ENCODE measurements at regions not wholly inside any gene's neighbourhood (a gene's known extent, or its start where the extent isn't known, plus 50 kb on each side); places are given as distances from the start of the nearest gene placed in this dataset.
A peak's percentile ranks its signal among the peaks of the same experiment; 100 is the strongest.

DNA sequence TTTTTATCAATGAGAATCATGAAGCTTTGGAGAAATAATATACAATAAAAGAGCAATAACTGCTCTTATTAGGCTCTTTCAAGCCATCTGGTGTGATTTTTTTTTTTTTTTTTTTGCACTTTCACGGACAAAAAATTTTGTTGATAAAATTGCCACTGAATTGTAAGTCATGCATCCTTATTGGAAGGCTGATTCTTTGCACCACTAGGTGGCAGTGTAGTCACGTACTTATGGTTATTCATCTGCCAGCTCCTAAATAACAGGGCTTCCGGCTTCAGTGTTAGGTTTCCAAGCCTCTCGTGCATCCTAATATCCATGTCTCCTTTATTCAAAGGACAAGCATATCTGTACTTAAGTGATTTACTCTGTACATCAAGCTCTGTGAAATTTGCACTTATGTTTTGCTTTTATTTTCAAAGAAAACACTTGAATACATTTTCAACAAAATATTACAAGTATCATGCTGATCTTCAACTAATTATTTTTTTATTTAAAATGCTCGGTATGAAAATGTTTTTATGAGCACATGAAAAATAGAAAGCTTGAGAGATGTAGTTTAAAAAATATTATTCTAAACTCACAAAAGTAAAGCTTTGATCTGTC lies 1578.3 kb upstream of the TENM3 start (continued):
- TF ChIP-seq, protein P1, sequence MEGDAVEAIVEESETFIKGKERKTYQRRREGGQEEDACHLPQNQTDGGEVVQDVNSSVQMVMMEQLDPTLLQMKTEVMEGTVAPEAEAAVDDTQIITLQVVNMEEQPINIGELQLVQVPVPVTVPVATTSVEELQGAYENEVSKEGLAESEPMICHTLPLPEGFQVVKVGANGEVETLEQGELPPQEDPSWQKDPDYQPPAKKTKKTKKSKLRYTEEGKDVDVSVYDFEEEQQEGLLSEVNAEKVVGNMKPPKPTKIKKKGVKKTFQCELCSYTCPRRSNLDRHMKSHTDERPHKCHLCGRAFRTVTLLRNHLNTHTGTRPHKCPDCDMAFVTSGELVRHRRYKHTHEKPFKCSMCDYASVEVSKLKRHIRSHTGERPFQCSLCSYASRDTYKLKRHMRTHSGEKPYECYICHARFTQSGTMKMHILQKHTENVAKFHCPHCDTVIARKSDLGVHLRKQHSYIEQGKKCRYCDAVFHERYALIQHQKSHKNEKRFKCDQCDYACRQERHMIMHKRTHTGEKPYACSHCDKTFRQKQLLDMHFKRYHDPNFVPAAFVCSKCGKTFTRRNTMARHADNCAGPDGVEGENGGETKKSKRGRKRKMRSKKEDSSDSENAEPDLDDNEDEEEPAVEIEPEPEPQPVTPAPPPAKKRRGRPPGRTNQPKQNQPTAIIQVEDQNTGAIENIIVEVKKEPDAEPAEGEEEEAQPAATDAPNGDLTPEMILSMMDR (IDR thresholded peaks at IDR 0.05 in 2 of 3, conservative IDR thresholded peaks at IDR 0.05 in 1 of 3; ENCODE audit: control insufficient read depth in 2 of 3, extremely low read depth in 1 of 3, insufficient read depth in 1 of 3, low read depth in 3 of 3, low read length in 3 of 3), result peak; percentile 66 to 78 (median 69); a peak in 5 of 6 replicates
- no peak for TF ChIP-seq STAT3 (IDR thresholded peaks at IDR 0.05; ENCODE audit: low read depth, low read length)
- no peak for TF ChIP-seq ZNF274 (IDR thresholded peaks at IDR 0.05; ENCODE audit: insufficient read depth, insufficient read length)
- TF ChIP-seq, protein P2, sequence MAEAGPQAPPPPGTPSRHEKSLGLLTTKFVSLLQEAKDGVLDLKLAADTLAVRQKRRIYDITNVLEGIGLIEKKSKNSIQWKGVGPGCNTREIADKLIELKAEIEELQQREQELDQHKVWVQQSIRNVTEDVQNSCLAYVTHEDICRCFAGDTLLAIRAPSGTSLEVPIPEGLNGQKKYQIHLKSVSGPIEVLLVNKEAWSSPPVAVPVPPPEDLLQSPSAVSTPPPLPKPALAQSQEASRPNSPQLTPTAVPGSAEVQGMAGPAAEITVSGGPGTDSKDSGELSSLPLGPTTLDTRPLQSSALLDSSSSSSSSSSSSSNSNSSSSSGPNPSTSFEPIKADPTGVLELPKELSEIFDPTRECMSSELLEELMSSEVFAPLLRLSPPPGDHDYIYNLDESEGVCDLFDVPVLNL (IDR thresholded peaks at IDR 0.05; ENCODE audit: low read depth, low read length), result no peak
- TF ChIP-seq SMC3 (IDR thresholded peaks at IDR 0.05; ENCODE audit: borderline replicate concordance, low read length), result peak; percentile 36; the same call in 1 of the 2 replicates
- TF ChIP-seq HDAC2 (IDR thresholded peaks at IDR 0.05), result no peak
- no peak for TF ChIP-seq MTA3 (IDR thresholded peaks at IDR 0.05; ENCODE audit: borderline replicate concordance, low read length)
- no peak for TF ChIP-seq SREBF2 (IDR thresholded peaks at IDR 0.05; ENCODE audit: low read length)
- TF ChIP-seq ZNF384 (IDR thresholded peaks at IDR 0.05; ENCODE audit: borderline replicate concordance, low read depth, low read length), result 0 out of 2 replicates have a peak, but pooled peaks have one; percentile 11

DNA sequence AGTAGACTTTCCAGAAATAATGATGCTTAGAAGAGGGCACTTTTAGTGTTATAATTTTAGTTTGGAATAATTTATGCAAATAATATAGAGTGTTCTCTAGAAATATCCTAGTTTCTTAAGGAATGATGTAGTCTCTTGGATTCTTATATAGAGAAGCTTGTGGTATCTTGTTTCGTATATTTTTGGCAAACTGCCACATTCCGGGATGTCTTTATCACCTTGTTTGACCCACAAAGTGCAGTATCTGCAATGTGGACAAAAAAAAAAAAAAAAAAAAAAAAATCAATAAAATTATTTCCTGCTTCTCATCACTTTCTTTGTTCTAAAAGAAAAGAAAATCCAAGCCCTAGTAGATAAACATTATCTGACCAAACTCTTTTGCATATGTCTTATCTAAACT lies 1577.7 kb upstream of the TENM3 start:
- no TSS peak for BruUV-seq (replicated peaks)
- in situ Hi-C loops (cut with MboI), result loop anchor here (10.0 kb wide), 1 partner anchor 801 kb away; no protein-coding TSS in a partner anchor
- H3K36me3 ChIP-seq (ENCODE audit: control insufficient read depth in 2 of 2, insufficient read depth in 2 of 2, low read length in 1 of 2), result no peaks in the 10 kb centered on the region
- intact Hi-C loops (cut with micrococcal nuclease; ENCODE audit: unreplicated experiment), result loop anchor here (5.0 to 10.0 kb wide), 3 partner anchors 179 to 859 kb away; no protein-coding TSS in a partner anchor
- no peaks in the 10 kb centered on the region for H3K4me1 ChIP-seq (ENCODE audit: control insufficient read depth, insufficient read depth, low read length)
- WGBS (ENCODE audit: insufficient coverage, insufficient replicate concordance, low lambda C conversion rate, missing lambda C conversion rate), result 0% methylated on average over 2 of the region's 2 CpGs
- POLR2A ChIA-PET, result no interaction called here
- no peaks in the 10 kb centered on the region for H3K79me2 ChIP-seq (ENCODE audit: control insufficient read depth, insufficient read depth, low read length)
- SMC1A ChIA-PET (ENCODE audit: uncharacterized antibody, unreplicated experiment), result interaction anchor here (0.9 to 1.9 kb wide), 10 partner anchors 9 to 863 kb away, joined by 3 to 7 read pairs (median 4); no protein-coding TSS in a partner anchor
- H3K4me2 ChIP-seq (ENCODE audit: control insufficient read depth, insufficient read depth), result no peak overlapping the region
- CTCF ChIA-PET, result interaction anchor here (0.6 to 4.0 kb wide), 35 partner anchors 10 to 863 kb away, joined by 3 to 52 read pairs (median 4); no protein-coding TSS in a partner anchor
- ATAC-seq (no peak), FAIRE-seq (peak; percentile 38), DNase-seq (ENCODE audit: low read depth, low spot score) (no peak)
- no peaks in the 10 kb centered on the region for H4K20me1 ChIP-seq (ENCODE audit: control insufficient read depth, insufficient read depth)
- no peak overlapping the region for H2AFZ ChIP-seq (ENCODE audit: control insufficient read depth, low read depth, low read length)
- H3K9me3 ChIP-seq (replicated peaks; ENCODE audit: control insufficient read depth, insufficient read depth, low read length), result no peaks in the 10 kb centered on the region
- no peaks in the 10 kb centered on the region for H3K27me3 ChIP-seq (replicated peaks in 1 of 2; ENCODE audit: control insufficient read depth in 2 of 2, insufficient read depth in 2 of 2, low read length in 1 of 2)
- H3K9ac ChIP-seq (ENCODE audit: control insufficient read depth, insufficient read depth, low read length), result no peak overlapping the region
- H3K27ac ChIP-seq (ENCODE audit: control insufficient read depth, insufficient read depth), result no peak overlapping the region
- no peak overlapping the region for H3K4me3 ChIP-seq
- RAD21 ChIA-PET (ENCODE audit: unreplicated experiment), result interaction anchor here (0.8 to 2.1 kb wide), 7 partner anchors 10 to 477 kb away, joined by 3 to 10 read pairs (median 4); no protein-coding TSS in a partner anchor
- no peak for TF ChIP-seq MEF2B (IDR thresholded peaks at IDR 0.05; ENCODE audit: partially characterized antibody, poor library complexity, severe bottlenecking)
- TF ChIP-seq RFX5 (IDR thresholded peaks at IDR 0.05; ENCODE audit: low read depth, low read length), result no peak
- TF ChIP-seq POU2F2 (IDR thresholded peaks at IDR 0.05; ENCODE audit: borderline replicate concordance, low read depth, low read length), result no peak
- TF ChIP-seq CREM (IDR thresholded peaks at IDR 0.05; ENCODE audit: low read depth), result no peak
- no peak for TF ChIP-seq JUND (IDR thresholded peaks at IDR 0.05; ENCODE audit: low read depth, low read length)
- no peak for TF ChIP-seq ZNF274 (IDR thresholded peaks at IDR 0.05; ENCODE audit: insufficient read depth, insufficient read length)
- no peak for TF ChIP-seq NR2C1 (IDR thresholded peaks at IDR 0.05)
- no peak for TF ChIP-seq CHD4 (IDR thresholded peaks at IDR 0.05)
- no peak for TF ChIP-seq MYB (IDR thresholded peaks at IDR 0.05; ENCODE audit: borderline replicate concordance, low read depth, low read length)
- TF ChIP-seq EED (IDR thresholded peaks at IDR 0.05; ENCODE audit: low read depth), result no peak
- TF ChIP-seq POLR2AphosphoS2 (IDR thresholded peaks at IDR 0.05; ENCODE audit: low read depth, low read length), result no peak

All from GM12878 (cell line).